Pulmonary artery endothelial cell (primary cell): ENCODE measurements at regions not wholly inside any gene's neighbourhood (a gene's known extent, or its start where the extent isn't known, plus 50 kb on each side); places are given as distances from the start of the nearest gene placed in this dataset.

Experiments used
- DNase-seq: peaks from one replicate; pipeline ENCODE4 v3.0.0-alpha.2; 2011; ENCODE audit warnings: low read depth, low spot score

GRCh38 chr3:72213296-72214065, 428.5 kb upstream of the PROK2 start:
- no peak for DNase-seq

- no peak for DNase-seq
These were observed 427.4 kb upstream of the PROK2 start for GRCh38 chr3:72212396-72212795.

GRCh38 chr3:72210261-72210660, 425.3 kb upstream of the PROK2 start:
- no peak for DNase-seq

GRCh38 chr3:72205297-72205826, 420.4 kb upstream of the PROK2 start:
- no peak for DNase-seq

- no peak for DNase-seq
These were observed 419.5 kb upstream of the PROK2 start for GRCh38 chr3:72204452-72204851.

GRCh38 chr3:72203613-72204349, 418.8 kb upstream of the PROK2 start:
- no peak for DNase-seq

- DNase-seq = no peak
These were observed 418.2 kb upstream of the PROK2 start for GRCh38 chr3:72203105-72203504.

- DNase-seq = no peak
These were observed 415.4 kb upstream of the PROK2 start for GRCh38 chr3:72200332-72200731.

- no peak for DNase-seq
These were observed 414.6 kb upstream of the PROK2 start for GRCh38 chr3:72199530-72199929.

- DNase-seq = no peak
These were observed 411.5 kb upstream of the PROK2 start for GRCh38 chr3:72196377-72196929.

GRCh38 chr3:72195895-72196294, 410.9 kb upstream of the PROK2 start:
- no peak for DNase-seq

- no peak for DNase-seq
These were observed 409.5 kb upstream of the PROK2 start for GRCh38 chr3:72194458-72194857.

- no peak for DNase-seq
These were observed 409.0 kb upstream of the PROK2 start for GRCh38 chr3:72193771-72194430.

- DNase-seq = no peak
These were observed 407.6 kb upstream of the PROK2 start for GRCh38 chr3:72192572-72192971.

GRCh38 chr3:72191209-72191960, 406.4 kb upstream of the PROK2 start:
- DNase-seq = no peak

- DNase-seq = no peak
These were observed 405.1 kb upstream of the PROK2 start for GRCh38 chr3:72190050-72190449.

GRCh38 chr3:72189339-72189738, 404.4 kb upstream of the PROK2 start:
- DNase-seq = no peak

GRCh38 chr3:72188536-72188935, 403.6 kb upstream of the PROK2 start:
- DNase-seq = no peak

GRCh38 chr3:72187131-72187530, 402.2 kb upstream of the PROK2 start:
- no peak for DNase-seq

- DNase-seq = peak; percentile 35
These were observed 401.5 kb upstream of the PROK2 start for GRCh38 chr3:72186400-72186855.
